Neural cell (in vitro differentiated cells): ENCODE measurements at regions not wholly inside any gene's neighbourhood (a gene's known extent, or its start where the extent isn't known, plus 50 kb on each side); places are given as distances from the start of the nearest gene placed in this dataset.

Experiments
- EP300 ChIP-seq: fragments of 450-650 bp; conservative IDR thresholded peaks from 2 replicates; pipeline ENCODE4 v1.6.1; 2014; ENCODE audit warnings: antibody characterized with exemption, mild to moderate bottlenecking, moderate library complexity; ENCODE audit not compliant: poor library complexity, severe bottlenecking
- EZH2 ChIP-seq: fragments of 200-600, 300-800 bp; shearing (Covaris generic), sonication (generic); IDR thresholded peaks from 2 replicates; pipeline ENCODE4 v1.6.1; 2014; ENCODE audit warnings: antibody characterized with exemption, low read length, borderline replicate concordance, mild to moderate bottlenecking; ENCODE audit not compliant: insufficient read depth, poor library complexity, severe bottlenecking
- POLR2AphosphoS5 ChIP-seq: IDR thresholded peaks from 2 replicates; pipeline ENCODE4 v1.6.1; 2012
- TF ChIP-seq, protein P1 (sequence below): fragments of 450-650 bp; IDR thresholded peaks from 2 replicates; pipeline ENCODE4 v1.5.1; 2014; ENCODE audit warnings: antibody characterized with exemption, mild to moderate bottlenecking, moderate library complexity; ENCODE audit not compliant: poor library complexity, severe bottlenecking

DNA sequence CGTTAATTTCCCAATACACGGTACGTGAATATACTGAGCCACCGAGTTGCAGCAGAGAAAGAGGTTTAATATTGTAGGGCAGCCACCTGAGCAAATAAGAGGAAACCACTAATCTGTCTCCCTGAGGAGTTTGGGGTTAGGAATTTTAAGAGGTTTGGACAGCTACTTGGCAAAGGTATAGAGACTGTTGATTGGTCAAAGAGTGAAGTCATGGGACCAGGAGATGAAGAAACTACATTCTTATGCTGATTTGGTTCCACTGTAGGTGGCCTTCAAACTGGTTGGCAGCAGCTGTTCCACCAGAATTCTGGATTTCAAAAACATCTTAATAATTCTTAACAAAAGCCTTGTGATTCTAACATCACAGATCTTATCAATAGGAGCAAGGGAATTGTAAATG, 485.4 kb upstream of the PRMT6 start:
- TF ChIP-seq, protein P1, sequence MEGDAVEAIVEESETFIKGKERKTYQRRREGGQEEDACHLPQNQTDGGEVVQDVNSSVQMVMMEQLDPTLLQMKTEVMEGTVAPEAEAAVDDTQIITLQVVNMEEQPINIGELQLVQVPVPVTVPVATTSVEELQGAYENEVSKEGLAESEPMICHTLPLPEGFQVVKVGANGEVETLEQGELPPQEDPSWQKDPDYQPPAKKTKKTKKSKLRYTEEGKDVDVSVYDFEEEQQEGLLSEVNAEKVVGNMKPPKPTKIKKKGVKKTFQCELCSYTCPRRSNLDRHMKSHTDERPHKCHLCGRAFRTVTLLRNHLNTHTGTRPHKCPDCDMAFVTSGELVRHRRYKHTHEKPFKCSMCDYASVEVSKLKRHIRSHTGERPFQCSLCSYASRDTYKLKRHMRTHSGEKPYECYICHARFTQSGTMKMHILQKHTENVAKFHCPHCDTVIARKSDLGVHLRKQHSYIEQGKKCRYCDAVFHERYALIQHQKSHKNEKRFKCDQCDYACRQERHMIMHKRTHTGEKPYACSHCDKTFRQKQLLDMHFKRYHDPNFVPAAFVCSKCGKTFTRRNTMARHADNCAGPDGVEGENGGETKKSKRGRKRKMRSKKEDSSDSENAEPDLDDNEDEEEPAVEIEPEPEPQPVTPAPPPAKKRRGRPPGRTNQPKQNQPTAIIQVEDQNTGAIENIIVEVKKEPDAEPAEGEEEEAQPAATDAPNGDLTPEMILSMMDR: no peak
- TF ChIP-seq EZH2: no peak
- no peak for TF ChIP-seq EP300
- no peak for TF ChIP-seq POLR2AphosphoS5
